T47D (cell line): ENCODE measurements at regions not wholly inside any gene's neighbourhood (a gene's known extent, or its start where the extent isn't known, plus 50 kb on each side); places are given as distances from the start of the nearest gene placed in this dataset.
A peak's percentile ranks its signal among the peaks of the same experiment; 100 is the strongest.

Experiments
- DNase-seq, 2 experiments: peaks; one replicate each; pipeline versions ENCODE4 v3.0.0 to v3.0.0-alpha.2; 2011 to 2012; ENCODE audit warnings: low read depth in 1 of 2, low spot score in 1 of 2
- JUND ChIP-seq: IDR thresholded peaks from 2 replicates; pipeline ENCODE4 v1.6.1; 2012; ENCODE audit warnings: low read depth
- in situ Hi-C: cut with HindIII; loops from 2 replicates; pipeline ENCODE4 v1.10.0; 2016; ENCODE audit warnings: low sequenced_read_pairs, low pct_unique_long_range_greater_than_20kb

DNA sequence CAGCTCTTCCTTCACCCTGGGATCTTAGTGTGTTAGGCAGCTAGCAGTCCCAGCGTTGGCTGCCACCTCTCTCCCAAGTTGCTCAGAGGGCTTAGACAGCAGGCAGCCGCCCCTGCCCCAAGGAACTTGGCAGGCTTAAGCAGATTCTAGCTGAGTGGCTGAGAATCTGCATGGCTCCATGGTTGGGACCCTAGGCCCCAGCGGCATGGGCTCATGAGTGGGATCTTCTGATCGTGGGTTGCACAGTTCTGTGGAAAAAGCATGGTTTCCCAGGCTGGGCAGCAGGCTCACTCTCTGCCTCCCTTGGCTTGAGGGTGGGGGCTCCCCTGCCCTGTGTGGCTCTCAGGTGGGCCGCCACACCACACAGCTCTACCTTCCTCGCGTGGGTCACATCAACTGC lies 1624.9 kb downstream of the GRIK2 start:
- no peak for TF ChIP-seq JUND
- in situ Hi-C loops = no loop called here
- no peak for DNase-seq

- DNase-seq = no peak
- in situ Hi-C loops = no loop called here
- TF ChIP-seq JUND = no peak
These were observed 1624.4 kb downstream of the GRIK2 start for GRCh38 chr6:103017878-103018277.

DNA sequence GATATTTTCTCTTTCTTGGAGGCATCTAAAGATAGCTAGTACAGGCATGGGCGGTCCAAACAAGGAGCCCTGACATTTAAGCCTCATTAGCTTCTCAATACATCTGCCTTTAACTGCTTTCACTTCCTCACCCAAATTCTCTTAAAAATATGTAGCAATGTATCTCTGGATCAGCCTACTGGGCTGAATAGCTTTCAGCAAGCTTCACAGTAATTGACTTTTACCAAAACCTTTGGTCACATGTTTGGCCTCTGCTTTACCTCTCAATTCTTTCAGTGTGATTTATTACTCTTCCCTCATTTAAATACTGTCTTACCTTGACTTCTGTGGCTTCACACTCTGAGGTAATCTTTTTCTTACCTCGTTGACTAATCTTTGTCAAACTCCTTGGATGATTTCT lies 1618.1 kb downstream of the GRIK2 start:
- in situ Hi-C loops = no loop called here
- no peak for DNase-seq
- no peak for TF ChIP-seq JUND

DNA sequence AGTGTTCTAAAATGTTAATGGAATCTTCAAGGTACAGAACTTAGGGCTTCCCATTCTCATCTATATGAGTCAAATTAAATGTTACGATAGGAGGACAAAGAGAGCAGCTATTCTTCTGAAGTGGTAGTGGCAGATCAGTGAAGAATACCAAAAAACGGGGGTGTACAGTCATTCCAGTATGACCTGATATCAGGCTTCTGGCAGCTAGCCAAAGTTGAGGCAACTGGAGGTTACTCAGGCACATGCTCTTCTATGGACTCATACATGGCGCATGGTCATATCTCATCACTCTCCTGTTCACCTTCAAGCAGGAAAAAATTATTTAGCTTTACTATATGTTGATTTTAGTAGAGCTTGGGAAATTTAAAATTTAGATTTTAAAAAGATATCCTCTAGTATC lies 1608.8 kb downstream of the GRIK2 start:
- DNase-seq = no peak
- in situ Hi-C loops = no loop called here
- no peak for TF ChIP-seq JUND

DNA sequence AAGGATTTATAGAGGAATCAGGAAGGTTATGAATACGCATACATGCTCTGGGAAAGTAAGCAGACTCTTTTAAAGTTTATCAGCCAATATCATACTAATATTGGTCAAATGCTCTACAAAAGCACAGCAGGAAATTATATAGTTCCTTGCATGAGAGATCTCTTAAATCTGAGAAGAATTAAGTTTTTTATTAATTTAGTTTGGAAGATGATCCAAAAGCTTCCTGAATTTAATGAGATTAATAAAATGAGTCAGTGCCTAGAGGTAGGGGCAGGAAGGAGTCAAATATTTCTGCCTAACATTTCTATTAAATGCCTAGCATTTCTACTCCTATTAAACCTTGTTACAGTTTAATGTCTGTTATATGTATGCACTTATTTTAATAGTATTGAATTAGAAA lies 1608.2 kb downstream of the GRIK2 start:
- TF ChIP-seq JUND = no peak
- DNase-seq = no peak
- in situ Hi-C loops = no loop called here

GRCh38 chr6:103000688-103001087 lies 1607.2 kb downstream of the GRIK2 start:
- TF ChIP-seq JUND = no peak
- DNase-seq = no peak
- in situ Hi-C loops = no loop called here

DNA sequence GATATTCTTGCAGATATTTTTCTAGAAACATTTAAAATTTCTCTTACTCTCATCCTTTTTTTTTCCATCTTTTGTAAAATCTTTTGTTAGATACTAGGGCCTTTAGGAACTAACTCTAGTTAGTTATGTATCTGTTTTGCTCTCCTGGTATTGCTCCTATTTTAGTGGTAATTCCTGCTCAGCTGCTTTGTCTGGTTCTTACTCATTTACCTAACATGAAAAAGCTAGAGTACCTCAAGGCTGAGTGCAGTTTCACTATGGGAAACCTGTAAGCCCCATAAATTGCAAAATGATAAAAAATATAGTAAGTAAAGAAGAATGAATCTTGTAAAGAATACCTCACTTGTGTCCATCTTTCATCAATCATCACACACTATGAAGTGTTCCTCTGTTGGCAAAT lies 1602.0 kb downstream of the GRIK2 start:
- in situ Hi-C loops = no loop called here

DNA sequence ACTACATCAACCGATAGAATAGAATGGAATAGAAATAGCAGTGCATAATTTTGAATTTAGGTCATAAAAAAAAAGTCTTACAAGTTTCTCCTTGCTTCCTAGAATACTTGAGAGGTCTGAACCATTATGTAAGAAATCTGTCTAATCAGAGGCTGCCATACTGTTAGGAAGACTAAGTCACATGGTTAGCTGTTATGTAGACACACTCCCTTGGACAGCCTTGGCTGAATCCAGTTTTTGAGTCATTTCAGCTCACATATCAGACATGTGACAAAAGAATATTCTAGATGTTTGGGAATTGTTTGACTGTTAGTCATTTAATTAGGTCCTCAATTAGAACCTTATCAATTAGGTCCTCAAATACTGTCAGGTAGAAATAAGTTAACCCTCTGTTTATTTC lies 1601.4 kb downstream of the GRIK2 start:
- in situ Hi-C loops = no loop called here
- no peak for DNase-seq
- TF ChIP-seq JUND = no peak

More for the DNA sequence above, 1602.0 kb downstream of the GRIK2 start:
- DNase-seq = peak in 1 of 2 experiments; percentile 18
- no peak for TF ChIP-seq JUND

- no peak for TF ChIP-seq JUND
These were observed 1592.6 kb downstream of the GRIK2 start for GRCh38 chr6:102986086-102986485.

GRCh38 chr6:102984357-102984756 lies 1590.8 kb downstream of the GRIK2 start:
- in situ Hi-C loops = no loop called here
- DNase-seq = no peak

More at GRCh38 chr6:102986086-102986485, 1592.6 kb downstream of the GRIK2 start:
- DNase-seq = no peak
- in situ Hi-C loops = no loop called here

GRCh38 chr6:102981490-102982015 lies 1588.0 kb downstream of the GRIK2 start:
- no peak for DNase-seq
- TF ChIP-seq JUND = no peak
- in situ Hi-C loops = no loop called here

More at GRCh38 chr6:102984357-102984756, 1590.8 kb downstream of the GRIK2 start:
- TF ChIP-seq JUND = no peak

GRCh38 chr6:102980951-102981350 lies 1587.4 kb downstream of the GRIK2 start:
- in situ Hi-C loops = no loop called here
- TF ChIP-seq JUND = no peak
- DNase-seq = no peak

- no peak for TF ChIP-seq JUND
- no peak for DNase-seq
- in situ Hi-C loops = no loop called here
These were observed 1568.4 kb downstream of the GRIK2 start for GRCh38 chr6:102961902-102962301.

DNA sequence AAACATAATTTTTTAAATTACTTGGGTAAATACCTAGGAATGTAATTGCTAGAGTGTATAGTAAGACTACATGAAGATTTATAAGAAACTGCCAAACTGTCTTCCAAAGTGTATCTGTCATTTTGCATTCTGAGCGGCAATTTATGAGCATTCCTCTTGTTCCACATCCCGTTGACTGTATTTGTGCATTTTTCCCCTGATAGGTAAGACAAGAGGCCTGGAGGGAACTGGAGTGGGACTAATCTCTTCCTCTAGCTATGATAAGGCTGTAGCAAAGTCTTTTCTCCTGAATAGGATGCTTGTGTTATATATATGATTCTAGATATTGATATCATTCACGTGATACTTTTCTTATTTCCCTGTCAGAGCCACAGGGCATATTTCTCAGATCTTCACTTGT lies 1557.5 kb downstream of the GRIK2 start:
- TF ChIP-seq JUND = no peak
- DNase-seq = no peak
- in situ Hi-C loops = no loop called here
